Dermis microvascular lymphatic vessel endothelial cell (primary cell): ENCODE measurements at regions not wholly inside any gene's neighbourhood (a gene's known extent, or its start where the extent isn't known, plus 50 kb on each side); places are given as distances from the start of the nearest gene placed in this dataset.
A peak's percentile ranks its signal among the peaks of the same experiment; 100 is the strongest.
"Not testable (repeated sequence)": the region's sequence is repeated elsewhere in the genome, so short reads cannot be mapped to it uniquely, and the experiment has no call there.

Source experiments
- DNase-seq, 2 donors: peaks; one replicate each; pipeline versions ENCODE4 v3.0.0 to v3.0.0-alpha.2; 2010; ENCODE audit warnings: low read depth in 2 of 2

GRCh38 chr2:234898534-234899053, 53.2 kb upstream of the SH3BP4 start:
- DNase-seq: no peak

DNA sequence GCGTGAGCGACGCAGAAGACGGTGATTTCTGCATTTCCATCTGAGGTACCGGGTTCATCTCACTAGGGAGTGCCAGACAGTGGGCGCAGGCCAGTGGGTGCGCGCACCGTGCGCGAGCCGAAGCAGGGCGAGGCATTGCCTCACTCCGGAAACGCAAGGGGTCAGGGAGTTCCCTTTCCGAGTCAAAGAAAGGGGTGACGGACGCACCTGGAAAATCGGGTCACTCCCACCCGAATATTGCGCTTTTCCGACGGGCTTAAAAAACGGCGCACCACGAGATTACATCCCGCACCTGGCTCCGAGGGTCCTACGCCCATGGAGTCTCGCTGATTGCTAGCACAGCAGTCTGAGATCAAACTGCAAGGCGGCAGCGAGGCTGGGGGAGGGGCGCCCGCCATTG, 63.4 kb upstream of the SH3BP4 start:
- DNase-seq: not testable (repeated sequence)

DNA sequence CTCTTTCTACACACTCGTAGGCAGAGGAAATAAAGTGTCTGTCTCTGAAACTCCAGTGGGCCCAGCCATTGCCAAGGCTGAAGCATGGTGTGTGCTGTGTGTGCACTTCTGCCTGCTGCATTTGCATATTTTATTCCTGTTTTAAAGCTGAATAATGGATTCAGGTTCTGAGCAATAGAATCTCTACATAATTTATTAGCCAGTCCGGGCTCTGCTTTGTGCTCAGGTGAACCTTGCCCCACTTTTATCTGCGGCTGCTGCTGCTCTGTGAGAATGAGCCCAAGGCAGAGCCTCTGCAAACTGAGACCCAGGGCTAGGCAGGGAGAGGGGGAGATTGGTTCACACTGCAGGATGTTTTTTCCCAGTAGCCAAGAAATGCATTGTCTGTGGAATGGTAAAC, 64.6 kb upstream of the SH3BP4 start:
- DNase-seq: no peak

GRCh38 chr2:234885886-234886285, 65.9 kb upstream of the SH3BP4 start:
- DNase-seq: no peak

DNA sequence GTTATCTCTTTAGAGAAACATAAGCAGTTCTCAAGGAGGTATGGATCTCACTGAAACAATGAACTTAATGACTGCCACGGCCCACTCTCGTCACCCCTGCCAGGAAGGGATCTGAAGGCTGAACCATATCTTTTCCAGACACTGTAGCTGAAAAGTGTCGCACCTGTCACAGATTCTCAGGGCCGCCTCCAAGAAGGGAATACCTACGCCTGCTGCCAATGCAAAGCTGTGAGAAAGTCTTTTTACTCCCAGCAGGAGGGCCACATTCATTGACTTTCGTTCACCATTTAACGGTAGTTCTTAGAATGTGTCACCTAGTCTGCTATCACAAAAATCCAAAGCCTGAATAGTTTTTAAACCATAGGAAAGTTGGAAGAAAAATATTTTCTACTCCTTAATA, 66.7 kb upstream of the SH3BP4 start:
- DNase-seq: no peak

DNA sequence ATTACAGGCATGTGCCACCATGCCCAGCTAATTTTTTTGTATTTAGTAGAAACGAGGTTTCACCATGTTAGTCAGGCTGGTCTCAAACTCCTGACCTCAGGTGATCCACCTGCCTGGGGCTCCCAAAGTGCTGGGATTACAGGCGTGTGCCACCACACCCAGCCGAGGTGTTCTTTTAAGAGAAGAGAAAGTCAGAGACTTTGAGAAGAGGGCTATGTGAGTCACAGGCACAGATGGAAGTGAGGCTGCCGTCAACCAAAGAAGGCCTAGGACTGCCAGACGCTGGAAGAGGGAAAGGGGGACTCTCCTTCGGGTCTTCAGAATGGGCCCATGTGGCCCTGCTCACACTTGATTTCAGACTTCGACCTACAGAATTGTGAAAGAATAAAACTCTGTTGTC, 67.2 kb upstream of the SH3BP4 start:
- DNase-seq: no peak

- DNase-seq: peak; percentile 45 to 49
These were observed 70.2 kb upstream of the SH3BP4 start for GRCh38 chr2:234881413-234882241.

GRCh38 chr2:234880551-234881211, 71.1 kb upstream of the SH3BP4 start:
- peak in 1 of 2 donors; percentile 84 for DNase-seq

GRCh38 chr2:234879671-234880455, 72.0 kb upstream of the SH3BP4 start:
- DNase-seq: peak in 1 of 2 donors; percentile 85

GRCh38 chr2:234876621-234877020, 75.2 kb upstream of the SH3BP4 start:
- DNase-seq: not testable (repeated sequence)

DNA sequence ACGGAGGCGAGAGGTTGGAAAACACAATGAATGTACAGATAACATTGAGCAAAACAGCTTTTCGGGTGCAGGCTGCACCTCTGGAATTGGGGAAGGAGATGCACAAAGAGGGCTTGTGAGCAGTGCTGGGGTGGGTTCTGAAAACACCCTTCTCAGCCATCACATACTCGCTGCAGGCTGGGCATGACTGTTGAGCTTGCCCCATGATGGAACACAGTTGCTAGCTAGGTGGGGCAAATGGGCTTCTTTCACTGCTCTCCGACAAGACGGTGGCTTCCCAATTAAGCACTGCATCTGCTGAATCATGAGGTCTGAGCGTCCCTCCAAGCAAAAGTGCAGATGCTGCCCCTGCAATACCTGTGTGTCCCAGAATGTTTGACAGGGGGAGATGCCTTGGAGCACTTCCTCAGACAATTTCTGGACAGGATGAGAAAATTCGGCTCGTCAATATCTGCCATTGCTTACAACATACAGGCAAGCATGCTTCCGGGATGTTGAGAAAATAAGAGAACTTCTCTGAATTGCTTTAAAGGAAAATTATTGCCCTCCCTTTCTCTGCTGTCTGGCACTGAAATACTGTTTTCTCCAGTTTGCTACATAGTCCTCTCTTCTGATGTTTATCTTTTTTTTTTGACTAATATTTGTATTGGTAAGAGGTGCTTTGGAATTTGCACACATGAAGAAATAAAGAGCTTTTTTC, 77.3 kb upstream of the SH3BP4 start:
- no peak for DNase-seq

GRCh38 chr2:234873828-234874173, 78.0 kb upstream of the SH3BP4 start:
- peak in 1 of 2 donors; percentile 39 for DNase-seq

GRCh38 chr2:234873103-234873827, 78.6 kb upstream of the SH3BP4 start:
- no peak for DNase-seq

GRCh38 chr2:234869969-234870368, 81.8 kb upstream of the SH3BP4 start:
- no peak for DNase-seq

GRCh38 chr2:234869164-234869563, 82.7 kb upstream of the SH3BP4 start:
- DNase-seq: no peak

DNA sequence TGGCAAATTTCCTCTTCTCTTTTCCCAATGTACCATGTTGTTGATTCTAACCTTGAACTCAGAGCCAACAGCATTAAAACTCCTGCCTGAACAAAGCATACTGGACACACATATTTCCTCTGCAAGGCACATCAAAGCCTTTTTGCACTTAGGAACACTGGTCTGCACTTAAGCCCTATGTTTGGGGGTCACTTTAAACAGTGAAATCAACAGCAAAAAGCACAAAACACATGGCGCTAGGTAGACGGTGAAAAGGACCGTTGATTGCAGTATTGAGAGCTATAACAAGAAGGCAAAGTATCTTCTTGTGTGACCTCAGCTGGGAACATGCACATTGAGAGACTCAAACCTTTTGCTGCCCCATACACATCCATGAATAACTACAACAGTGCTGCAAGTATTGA, 83.9 kb upstream of the SH3BP4 start:
- no peak for DNase-seq

- no peak for DNase-seq
These were observed 86.2 kb upstream of the SH3BP4 start for GRCh38 chr2:234865586-234865985.

GRCh38 chr2:234865040-234865439, 86.8 kb upstream of the SH3BP4 start:
- no peak for DNase-seq

DNA sequence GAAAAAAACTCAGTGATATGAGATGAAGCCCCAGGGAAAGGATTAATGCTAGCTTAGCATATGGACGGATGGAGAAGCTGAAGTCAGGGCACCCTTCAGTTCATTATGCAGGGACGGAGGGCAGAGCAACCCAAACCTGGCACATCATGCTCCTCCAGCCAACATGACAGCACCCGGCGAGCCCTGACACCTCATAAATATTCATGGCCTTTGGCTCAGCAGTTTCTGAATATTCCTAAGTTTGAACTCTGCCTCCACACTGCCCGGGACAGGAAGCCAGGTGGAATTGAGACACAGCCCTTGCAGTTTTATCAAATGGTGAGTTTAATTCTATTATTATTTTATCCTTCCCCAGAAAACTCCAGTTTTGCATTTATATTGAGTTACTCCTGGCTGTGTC, 87.3 kb upstream of the SH3BP4 start:
- no peak for DNase-seq

GRCh38 chr2:234863043-234863934, 88.5 kb upstream of the SH3BP4 start:
- peak in 1 of 2 donors; percentile 57 for DNase-seq
